HG03439 (cell line): ENCODE measurements at regions not wholly inside any gene's neighbourhood (a gene's known extent, or its start where the extent isn't known, plus 50 kb on each side); places are given as distances from the start of the nearest gene placed in this dataset.

Experiments used
- ATAC-seq: cut with Tn5 transposase; IDR thresholded peaks from one replicate; pipeline ENCODE4 v1.9.1; 2021; ENCODE audit warnings: mild to moderate bottlenecking, moderate library complexity; ENCODE audit not compliant: unreplicated experiment

GRCh38 chr12:125353871-125354270 is 288.6 kb downstream of the AACS start:
- no peak for ATAC-seq

- no peak for ATAC-seq
Measured at GRCh38 chr12:125355614-125356013, 290.4 kb downstream of the AACS start.

GRCh38 chr12:125356111-125356510 is 290.9 kb downstream of the AACS start:
- no peak for ATAC-seq

GRCh38 chr12:125357561-125357960 is 292.3 kb downstream of the AACS start:
- no peak for ATAC-seq

- no peak for ATAC-seq
Measured at GRCh38 chr12:125360540-125360939, 295.3 kb downstream of the AACS start.

- no peak for ATAC-seq
Measured at GRCh38 chr12:125371033-125371432, 305.8 kb downstream of the AACS start.

DNA sequence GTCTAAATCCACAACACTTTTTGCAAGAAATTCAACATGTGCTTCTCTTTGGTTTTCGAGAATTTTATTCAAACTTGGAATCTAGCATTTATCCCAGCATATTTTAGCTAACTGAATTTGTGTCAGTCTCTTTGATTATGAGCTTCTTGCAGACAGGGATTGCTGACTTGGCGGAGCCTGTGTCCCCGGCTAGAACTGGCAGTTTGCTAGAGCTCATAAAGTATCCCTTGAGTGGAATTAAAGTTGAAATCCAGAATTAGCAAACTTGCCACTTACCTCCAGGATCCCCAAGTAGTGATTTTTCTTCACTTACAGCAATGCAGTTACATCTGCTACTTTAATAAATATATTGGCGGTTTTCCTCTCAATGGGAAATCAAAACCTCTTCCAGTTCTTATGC is 306.9 kb downstream of the AACS start:
- ATAC-seq, result no peak

- ATAC-seq, result no peak
Measured at GRCh38 chr12:125373375-125373774, 308.1 kb downstream of the AACS start.

DNA sequence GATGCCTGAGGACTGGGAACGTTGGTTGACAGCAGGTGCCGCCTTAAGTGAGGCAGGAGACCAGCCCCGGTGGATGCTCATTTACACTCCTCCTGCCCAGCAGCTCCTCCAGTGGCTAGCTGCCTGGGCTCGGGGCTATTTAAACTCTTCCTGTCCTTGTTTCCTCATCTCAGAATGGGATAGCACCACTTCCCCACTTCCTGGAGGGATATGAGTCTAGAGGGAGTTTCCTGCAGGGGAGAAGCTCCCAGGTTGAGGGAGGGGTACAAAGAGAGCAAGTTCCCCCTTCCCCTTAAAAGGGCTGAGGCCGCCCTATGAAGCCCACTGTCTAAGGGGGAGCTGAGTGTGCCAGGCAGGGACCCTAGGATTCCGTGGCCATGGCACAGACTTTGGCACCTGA is 311.2 kb downstream of the AACS start:
- no peak for ATAC-seq

GRCh38 chr12:125377093-125377492 is 311.9 kb downstream of the AACS start:
- no peak for ATAC-seq

DNA sequence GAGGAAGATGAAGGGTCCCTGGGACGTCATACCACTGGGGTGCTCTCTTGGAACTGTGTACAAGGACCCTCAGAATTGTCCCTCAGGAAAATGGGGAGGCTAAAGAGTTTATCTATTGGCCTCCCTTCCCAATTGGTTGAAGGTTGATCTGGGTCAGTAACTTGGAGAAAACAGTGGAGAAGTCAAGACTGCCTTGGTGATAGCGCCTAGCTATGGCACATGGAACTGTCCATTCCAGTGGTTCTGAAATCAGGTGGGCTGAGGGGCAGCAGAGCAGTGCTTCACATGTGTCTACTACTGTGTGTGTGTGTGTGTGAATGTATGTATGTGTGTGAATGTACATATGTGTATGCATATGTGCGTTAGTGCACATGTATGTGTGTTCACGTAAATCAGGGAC is 316.1 kb downstream of the AACS start:
- ATAC-seq, result no peak

- no peak for ATAC-seq
Measured at GRCh38 chr12:125382926-125383325, 317.7 kb downstream of the AACS start.

- ATAC-seq, result no peak
Measured at GRCh38 chr12:125386652-125387051, 321.4 kb downstream of the AACS start.

- no peak for ATAC-seq
Measured at GRCh38 chr12:125387206-125387605, 322.0 kb downstream of the AACS start.

GRCh38 chr12:125389061-125389697 is 323.9 kb downstream of the AACS start:
- ATAC-seq, result no peak

DNA sequence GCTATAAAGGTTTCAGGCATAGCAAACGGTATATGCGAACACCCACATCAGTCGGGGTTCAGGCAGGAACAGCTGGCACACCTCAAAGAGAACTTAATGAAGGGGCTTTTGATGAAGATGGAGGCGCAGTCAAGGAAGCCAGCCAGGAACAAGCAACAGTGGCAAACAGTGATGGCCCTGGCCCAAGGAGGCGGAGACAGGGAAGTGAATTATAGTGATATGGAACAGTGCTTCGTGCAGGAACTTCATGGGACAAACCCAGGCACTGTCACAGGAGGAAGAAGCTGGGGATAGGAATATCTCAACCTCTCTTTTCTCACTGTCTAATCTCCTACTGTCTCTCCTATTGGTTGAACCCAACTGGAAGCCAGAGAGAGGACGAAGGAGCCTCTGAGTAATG is 328.3 kb downstream of the AACS start:
- ATAC-seq, result no peak

DNA sequence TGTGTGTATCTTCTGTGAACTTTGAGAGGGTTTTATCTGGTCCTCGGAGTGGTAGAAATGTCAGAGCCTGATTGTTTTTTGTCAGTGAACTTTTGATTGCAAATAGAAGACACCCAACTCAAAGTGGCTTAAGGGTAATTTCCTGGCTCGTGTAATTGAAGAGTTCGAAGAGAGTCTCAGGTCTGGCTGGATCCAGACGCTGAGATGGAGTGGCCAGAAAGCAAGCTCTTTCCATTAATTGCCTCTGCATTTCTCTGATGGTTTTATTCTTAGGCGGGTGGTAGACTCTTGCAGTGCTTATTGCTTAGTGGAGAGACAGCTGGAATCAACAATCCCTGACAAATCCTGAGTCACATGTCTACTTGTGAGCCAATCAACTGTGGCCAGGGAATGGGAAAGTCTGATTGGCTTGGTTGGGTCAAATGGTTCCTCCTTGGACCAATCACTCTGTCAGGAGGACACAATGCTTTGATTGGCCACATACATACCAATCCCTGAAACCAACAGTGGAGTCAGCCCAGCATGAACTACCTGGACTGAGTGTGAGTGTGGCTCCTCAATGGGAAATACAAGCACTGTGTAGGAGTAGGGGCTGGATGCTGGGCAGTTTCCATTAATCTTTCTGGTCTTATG is 330.5 kb downstream of the AACS start:
- no peak for ATAC-seq

GRCh38 chr12:125399489-125399888 is 334.3 kb downstream of the AACS start:
- ATAC-seq, result no peak

DNA sequence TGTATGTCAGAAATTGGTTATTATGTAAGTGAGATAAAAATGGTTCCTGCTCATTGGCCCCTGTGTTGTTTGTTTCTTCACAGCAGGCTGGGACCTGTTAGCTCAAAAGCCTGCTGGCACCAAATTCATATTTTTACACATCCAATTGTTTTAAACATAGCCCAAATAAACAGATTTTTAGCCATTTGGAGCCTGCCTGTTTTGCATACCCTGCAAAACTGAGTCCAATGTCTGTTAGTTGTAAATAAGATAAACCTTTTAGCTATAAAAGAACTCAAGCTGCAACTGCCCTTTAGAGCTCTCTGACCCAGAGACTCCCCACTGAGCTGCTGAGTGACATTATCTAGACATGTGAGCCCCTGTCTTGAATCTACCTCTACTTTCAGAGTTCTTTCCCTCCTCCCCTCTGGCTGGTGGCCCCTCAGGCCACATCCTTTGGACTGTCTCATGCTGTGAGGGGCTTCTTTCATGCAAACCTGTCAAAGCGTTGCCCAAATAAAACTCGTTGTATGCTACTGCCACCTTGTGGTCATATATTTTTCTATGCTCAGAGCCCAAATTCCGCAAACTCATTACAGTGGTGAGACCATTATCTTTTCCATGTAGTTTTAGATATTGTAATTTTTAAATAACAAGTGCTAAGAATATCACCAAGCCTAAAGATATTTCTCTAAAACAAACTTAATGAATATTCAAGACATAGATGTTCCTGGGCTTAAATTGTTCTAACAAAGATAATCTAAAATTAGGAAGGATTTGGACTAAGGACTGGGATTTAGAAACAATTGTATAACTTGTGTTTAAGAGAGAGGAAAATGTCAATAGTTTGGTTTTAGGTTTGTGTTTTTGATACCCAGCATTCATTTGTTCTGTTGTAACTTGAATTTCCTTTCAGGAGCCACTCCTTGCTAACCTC is 337.9 kb downstream of the AACS start:
- ATAC-seq, result no peak

DNA sequence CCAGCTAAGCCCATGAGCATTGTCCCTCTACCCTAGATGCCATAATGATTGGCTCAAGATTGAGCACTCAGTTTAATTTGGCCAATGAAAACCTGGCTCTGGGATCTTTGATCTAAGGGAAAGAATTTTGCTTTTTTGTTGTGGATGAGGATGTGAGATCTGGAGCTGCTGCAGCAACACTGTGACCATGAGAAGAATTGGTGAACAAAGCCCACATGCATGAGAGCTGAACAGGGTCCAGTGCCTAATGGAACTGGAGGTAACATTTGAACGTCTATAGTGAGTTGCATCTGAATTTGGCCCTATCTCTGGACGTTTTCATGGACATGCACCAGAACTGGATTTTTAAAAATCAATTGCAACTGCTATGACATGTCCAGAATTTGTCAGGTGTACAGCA is 338.6 kb downstream of the AACS start:
- no peak for ATAC-seq

DNA sequence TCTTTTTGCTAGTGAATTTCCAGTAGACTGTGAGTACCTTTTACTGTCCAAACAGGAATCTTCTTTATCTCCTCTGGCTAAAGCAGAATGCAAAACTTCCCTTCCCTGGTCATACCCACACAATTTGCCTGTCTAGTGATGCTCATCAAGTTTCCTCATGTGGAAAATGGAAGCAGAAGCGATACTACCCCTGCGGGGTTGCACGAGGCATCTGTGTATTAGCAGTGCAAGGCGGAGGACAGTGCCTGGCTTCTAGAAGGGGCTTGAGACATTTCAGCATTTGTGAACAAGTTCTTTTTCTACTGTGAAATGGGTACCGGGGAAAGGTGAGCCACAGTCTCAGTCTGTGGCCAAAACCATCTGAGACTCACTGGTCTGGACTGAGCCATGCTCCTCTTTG is 340.9 kb downstream of the AACS start:
- ATAC-seq, result no peak

- no peak for ATAC-seq
Measured at GRCh38 chr12:125408718-125409117, 343.5 kb downstream of the AACS start.
